ENCODE measurements at regions not wholly inside any gene's neighbourhood (a gene's known extent, or its start where the extent isn't known, plus 50 kb on each side); places are given as distances from the start of the nearest gene placed in this dataset.

GRCh38 chr6:23414051-23414445, 712.0 kb upstream of the NRSN1 start:
- H3K27ac ChIP-seq (ENCODE audit: low read depth, low read length), result no peak overlapping the region
- ChIA-PET POLR2A (no interaction called here), RAD21 (ENCODE audit: low non-redundant PET in 1 of 2, low total read pairs in 2 of 2, uncharacterized antibody in 2 of 2, unreplicated experiment in 2 of 2) (no interaction called here), CTCF (interaction anchor here (1.0 kb wide), 1 partner anchor 38 kb away, joined by 3 read pairs; no protein-coding TSS in a partner anchor)
- H3K9ac ChIP-seq (ENCODE audit: low read length), result no peak overlapping the region
- H3K9me2 ChIP-seq (ENCODE audit: insufficient read depth), result no peaks in the 10 kb centered on the region
- no peaks in the 10 kb centered on the region for H4K20me1 ChIP-seq (ENCODE audit: insufficient read depth)
- H3K4me1 ChIP-seq (ENCODE audit: control insufficient read depth in 1 of 2, insufficient read depth in 2 of 2, low read length in 2 of 2), result no peaks in the 10 kb centered on the region
- no peaks in the 10 kb centered on the region for H3K79me2 ChIP-seq (ENCODE audit: insufficient read depth, low read length)
- intact Hi-C loops (cut with micrococcal nuclease), result no loop called here
- no peaks in the 10 kb centered on the region for H3K36me3 ChIP-seq (ENCODE audit: control insufficient read depth in 1 of 2, insufficient read depth in 2 of 2, low read length in 2 of 2)
- H2AFZ ChIP-seq (ENCODE audit: low read depth, low read length, poor library complexity, severe bottlenecking), result no peak overlapping the region
- H3K27me3 ChIP-seq (ENCODE audit: insufficient read depth, low read length), result no peaks in the 10 kb centered on the region
- DNase-seq (ENCODE audit: low read depth, low spot score) (no peak), ATAC-seq (no peak)
- H3K4me3 ChIP-seq (replicated peaks in 1 of 2; ENCODE audit: low read depth in 1 of 2, low read length in 2 of 2), result no peak overlapping the region
- BruUV-seq (replicated peaks), result no TSS peak
- peaks cover 0 to 3% of the 10 kb centered on the region in 2 experiments; a peak in 1 of 4 replicates for H3K9me3 ChIP-seq (ENCODE audit: control insufficient read depth in 1 of 2, insufficient read depth in 1 of 2, low read depth in 1 of 2, low read length in 2 of 2)
- no peak overlapping the region for H3K4me2 ChIP-seq (ENCODE audit: low read length)
- 0 out of 2 replicates have a peak, but pooled peaks have one; percentile 11 for TF ChIP-seq RAD21 (IDR thresholded peaks at IDR 0.05; ENCODE audit: low read depth)
- no peak for TF ChIP-seq SP1 (IDR thresholded peaks at IDR 0.05; ENCODE audit: low read depth)
- TF ChIP-seq POLR2AphosphoS5 (IDR thresholded peaks at IDR 0.05; ENCODE audit: low read depth, low read length), result no peak
- TF ChIP-seq ZNF274 (IDR thresholded peaks at IDR 0.05; ENCODE audit: low read depth, low read length), result no peak

GRCh38 chr6:23414922-23415321, 711.1 kb upstream of the NRSN1 start:
- Histone ChIP-seq H3K27ac (ENCODE audit: low read depth, low read length) (no peak overlapping the region), H3K9me2 (ENCODE audit: insufficient read depth) (no peaks in the 10 kb centered on the region), H3K36me3 (ENCODE audit: control insufficient read depth in 1 of 2, insufficient read depth in 2 of 2, low read length in 2 of 2) (no peaks in the 10 kb centered on the region), H3K9ac (ENCODE audit: low read length) (no peak overlapping the region), H4K20me1 (ENCODE audit: insufficient read depth) (no peaks in the 10 kb centered on the region), H3K4me1 (ENCODE audit: control insufficient read depth in 1 of 2, insufficient read depth in 2 of 2, low read length in 2 of 2) (no peaks in the 10 kb centered on the region), H2AFZ (ENCODE audit: low read depth, low read length, poor library complexity, severe bottlenecking) (no peak overlapping the region), H3K4me2 (ENCODE audit: low read length) (no peak overlapping the region), H3K79me2 (ENCODE audit: insufficient read depth, low read length) (no peaks in the 10 kb centered on the region), H3K27me3 (ENCODE audit: insufficient read depth, low read length) (no peaks in the 10 kb centered on the region), H3K4me3 (replicated peaks in 1 of 2; ENCODE audit: low read depth in 1 of 2, low read length in 2 of 2) (no peak overlapping the region), H3K9me3 (ENCODE audit: control insufficient read depth in 1 of 2, insufficient read depth in 1 of 2, low read depth in 1 of 2, low read length in 2 of 2) (peaks cover 0 to 3% of the 10 kb centered on the region in 2 experiments; a peak in 1 of 4 replicates)
- intact Hi-C loops (cut with micrococcal nuclease), result no loop called here
- ChIA-PET CTCF (no interaction called here), POLR2A (no interaction called here), RAD21 (ENCODE audit: low non-redundant PET in 1 of 2, low total read pairs in 2 of 2, uncharacterized antibody in 2 of 2, unreplicated experiment in 2 of 2) (no interaction called here)
- no peak for TF ChIP-seq SRF (IDR thresholded peaks at IDR 0.05; ENCODE audit: low read depth)
- TF ChIP-seq CTCF (IDR thresholded peaks at IDR 0.05 in 2 of 3, conservative IDR thresholded peaks at IDR 0.05 in 1 of 3; ENCODE audit: borderline replicate concordance in 1 of 3, insufficient read depth in 1 of 3, low read depth in 2 of 3, low read length in 2 of 3), result no peak
- TF ChIP-seq EZH2 (IDR thresholded peaks at IDR 0.05), result no peak
- TF ChIP-seq REST (IDR thresholded peaks at IDR 0.05; ENCODE audit: low read depth), result no peak
- no peak for TF ChIP-seq TCF7L2 (IDR thresholded peaks at IDR 0.05; ENCODE audit: borderline replicate concordance, extremely low read depth, insufficient read depth, insufficient read length)
- TF ChIP-seq EZH2phosphoT487 (IDR thresholded peaks at IDR 0.05; ENCODE audit: borderline replicate concordance), result no peak
- TF ChIP-seq YY1 (IDR thresholded peaks at IDR 0.05; ENCODE audit: extremely low read depth, insufficient replicate concordance, low read depth, low read length), result no peak
- TF ChIP-seq ZNF274 (IDR thresholded peaks at IDR 0.05; ENCODE audit: low read depth, low read length), result no peak
- TF ChIP-seq JUND (IDR thresholded peaks at IDR 0.05), result no peak
- BruUV-seq (replicated peaks), result no TSS peak
- DNase-seq (ENCODE audit: low read depth, low spot score) (no peak), ATAC-seq (no peak)
